HepG2 (cell line): ENCODE measurements at regions not wholly inside any gene's neighbourhood (a gene's known extent, or its start where the extent isn't known, plus 50 kb on each side); places are given as distances from the start of the nearest gene placed in this dataset.

Source experiments
- ATAC-seq: fragments of 200-7000 bp; cut with Tn5 transposase; 3 replicates; pipeline ENCODE4 v1.9.1; 2020; ENCODE audit warnings: mild to moderate bottlenecking, moderate library complexity
- BruUV-seq: library from RNA; stranded (reverse); fragments of 400-500 nt; replicated peaks from 2 replicates; lab custom pipeline; 2021; lab: Mats Ljungman, UMichigan
- CTCF ChIA-PET: fragments of 300-600 bp; formaldehyde crosslinking; extraction: SDS; loops from one replicate; lab custom pipeline; 2021; ENCODE audit warnings: low total read pairs, inconsistent platforms, low intra/inter-chr PET ratio; lab: Yijun Ruan, JAX
- POLR2A ChIA-PET: fragments of 350-600 bp; sonication (Branson Sonifier 250); formaldehyde crosslinking; loops from one replicate; lab custom pipeline; 2020; ENCODE audit warnings: antibody characterized with exemption, inconsistent platforms; lab: Yijun Ruan, JAX
- DNase-seq: peaks from one replicate; pipeline ENCODE4 v3.0.0-alpha.2; 2015; ENCODE audit warnings: low spot score
- FAIRE-seq: peaks from 3 replicates; lab custom pipeline; 2011; peaks lifted over from hg19 to GRCh38; lab: Jason Lieb, UNC
- H2AFZ ChIP-seq: one replicate; pipeline ENCODE4 v1.6.1; 2011; ENCODE audit warnings: low read length, inconsistent platforms
- H3K27ac ChIP-seq: fragments of 300-600 bp; 3 replicates; pipeline ENCODE4 v1.8.0; 2011; ENCODE audit warnings: mixed run types, mild to moderate bottlenecking, mixed read lengths, low read length, inconsistent platforms; ENCODE audit not compliant: insufficient read depth; ENCODE audit errors: extremely low read length
- H3K27me3 ChIP-seq, 2 experiments: fragments of 200-600 bp in 1 of 2; 2 replicates in 1 of 2; 3 replicates in 1 of 2; pipeline versions ENCODE4 v1.6.0 to v1.8.0; 2011; ENCODE audit warnings: low read length in 2 of 2, mild to moderate bottlenecking in 2 of 2, moderate library complexity in 2 of 2, inconsistent platforms in 1 of 2; ENCODE audit not compliant: insufficient read depth in 2 of 2, control insufficient read depth in 1 of 2
- H3K36me3 ChIP-seq, 2 experiments: fragments of 200-600 bp in 1 of 2; replicated peaks in 1 of 2; 2 replicates in 1 of 2; 3 replicates in 1 of 2; pipeline versions ENCODE4 v1.5.1 to v1.8.0; 2011; ENCODE audit warnings: low read length in 2 of 2, inconsistent platforms in 1 of 2; ENCODE audit not compliant: insufficient read depth in 2 of 2, control insufficient read depth in 1 of 2
- H3K4me1 ChIP-seq: 2 replicates; pipeline ENCODE4 v1.5.1; 2012; ENCODE audit warnings: low read length, inconsistent platforms; ENCODE audit not compliant: insufficient read depth
- H3K4me2 ChIP-seq: 2 replicates; pipeline ENCODE4 v1.6.0; 2011; ENCODE audit warnings: low read depth, low read length, inconsistent platforms
- H3K4me3 ChIP-seq, 3 experiments: fragments of 200-600 bp in 1 of 3; sonication (generic), shearing (Covaris generic) in 1 of 3; replicated peaks in 1 of 3; 2 replicates each; pipeline ENCODE4 v1.5.1; 2011 to 2016; ENCODE audit warnings: low read length in 3 of 3, inconsistent platforms in 2 of 3, low read depth in 2 of 3, mild to moderate bottlenecking in 2 of 3, control low read depth in 1 of 3, mixed read lengths in 1 of 3; ENCODE audit not compliant: insufficient read depth in 1 of 3
- H3K79me2 ChIP-seq: one replicate; pipeline ENCODE4 v1.6.1; 2011; ENCODE audit warnings: low read length, inconsistent platforms; ENCODE audit not compliant: insufficient read depth
- H3K9ac ChIP-seq: 2 replicates; pipeline ENCODE4 v1.6.0; 2011; ENCODE audit warnings: mild to moderate bottlenecking, low read depth, low read length, inconsistent platforms; ENCODE audit not compliant: insufficient read depth
- H3K9me3 ChIP-seq: 2 replicates; pipeline ENCODE4 v1.5.1; 2012; ENCODE audit warnings: mild to moderate bottlenecking, low read length
- H4K20me1 ChIP-seq: 2 replicates; pipeline ENCODE4 v1.6.0; 2011; ENCODE audit warnings: inconsistent platforms, mild to moderate bottlenecking, low read length, moderate library complexity; ENCODE audit not compliant: insufficient read depth
- ARNT ChIP-seq: fragments of 450-650 bp; IDR thresholded peaks from 2 replicates; pipeline ENCODE4 v1.6.1; 2017
- ATF7-NPFF ChIP-seq: sonication (generic); formaldehyde crosslinking; IDR thresholded peaks from 2 replicates; pipeline ENCODE4 v1.8.1; 2023; ENCODE audit warnings: mild to moderate bottlenecking, low read depth, missing genetic modification reagents, moderate library complexity
- CEBPB ChIP-seq: IDR thresholded peaks from 2 replicates; pipeline ENCODE4 v1.6.1; 2011; ENCODE audit warnings: low read depth, low read length, improper control_type of control experiment, borderline replicate concordance
- PHF21A ChIP-seq: sonication (generic); formaldehyde crosslinking; IDR thresholded peaks from 2 replicates; pipeline ENCODE4 v1.5.0; 2020; ENCODE audit warnings: mild to moderate bottlenecking, missing genetic modification reagents
- TCF7L2 ChIP-seq: IDR thresholded peaks from 2 replicates; pipeline ENCODE4 v1.6.1; 2011; ENCODE audit warnings: mild to moderate bottlenecking, low read depth, low read length, moderate library complexity
- ZNF83 ChIP-seq: sonication (generic); formaldehyde crosslinking; IDR thresholded peaks from 2 replicates; pipeline ENCODE4 v1.4.0; 2020; ENCODE audit warnings: missing genetic modification reagents, mild to moderate bottlenecking, borderline replicate concordance
- WGBS: methylation state at CpG from one replicate; pipeline ENCODE4 v1.1.6; 2017; ENCODE audit warnings: low lambda C conversion rate; 5-methylcytosine and 5-hydroxymethylcytosine counted together
- in situ Hi-C: cut with HindIII; loops from 2 replicates; pipeline ENCODE4 v1.10.0; 2017; ENCODE audit warnings: low pct_unique_long_range_greater_than_20kb; ENCODE audit not compliant: extremely low pct_ligation_motif_present
- intact Hi-C: fragments of 100-400 bp; cut with micrococcal nuclease; formaldehyde crosslinking; loops from one replicate; pipeline ENCODE4 v1.10.0; 2022; ENCODE audit not compliant: unreplicated experiment
- TF ChIP-seq, protein P1 (sequence below): sonication (generic); formaldehyde crosslinking; IDR thresholded peaks from 2 replicates; pipeline ENCODE4 v1.4.0; 2020; ENCODE audit warnings: missing genetic modification reagents
- TF ChIP-seq, protein P2 (sequence below): sonication (generic); formaldehyde crosslinking; IDR thresholded peaks from 2 replicates; pipeline ENCODE4 v1.4.0; 2020; ENCODE audit warnings: missing genetic modification reagents, borderline replicate concordance
- TF ChIP-seq, protein P3 (sequence below): sonication (generic); formaldehyde crosslinking; IDR thresholded peaks from 2 replicates; pipeline ENCODE4 v1.5.0; 2020; ENCODE audit warnings: mild to moderate bottlenecking, missing genetic modification reagents, borderline replicate concordance

DNA sequence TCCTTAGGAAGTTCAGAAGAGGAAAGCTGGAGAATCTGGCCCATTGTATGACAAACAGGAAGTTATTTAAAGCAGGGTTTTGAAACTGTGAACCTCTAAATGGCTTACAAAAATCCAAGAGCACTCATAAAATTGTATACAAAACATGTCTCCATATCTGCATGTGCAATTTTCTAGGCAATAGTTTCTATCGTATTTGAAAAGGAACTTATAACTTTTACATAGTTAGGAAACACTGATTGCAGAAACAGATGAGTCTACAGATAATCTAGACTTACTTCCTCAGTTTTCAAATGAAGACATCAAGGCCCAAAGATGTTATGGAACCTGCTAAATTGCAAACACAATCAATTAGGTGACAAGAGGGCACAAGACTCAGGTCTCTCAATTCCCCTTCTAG lies 53.3 kb upstream of the ETV6 start (continued):
- TF ChIP-seq, protein P1, sequence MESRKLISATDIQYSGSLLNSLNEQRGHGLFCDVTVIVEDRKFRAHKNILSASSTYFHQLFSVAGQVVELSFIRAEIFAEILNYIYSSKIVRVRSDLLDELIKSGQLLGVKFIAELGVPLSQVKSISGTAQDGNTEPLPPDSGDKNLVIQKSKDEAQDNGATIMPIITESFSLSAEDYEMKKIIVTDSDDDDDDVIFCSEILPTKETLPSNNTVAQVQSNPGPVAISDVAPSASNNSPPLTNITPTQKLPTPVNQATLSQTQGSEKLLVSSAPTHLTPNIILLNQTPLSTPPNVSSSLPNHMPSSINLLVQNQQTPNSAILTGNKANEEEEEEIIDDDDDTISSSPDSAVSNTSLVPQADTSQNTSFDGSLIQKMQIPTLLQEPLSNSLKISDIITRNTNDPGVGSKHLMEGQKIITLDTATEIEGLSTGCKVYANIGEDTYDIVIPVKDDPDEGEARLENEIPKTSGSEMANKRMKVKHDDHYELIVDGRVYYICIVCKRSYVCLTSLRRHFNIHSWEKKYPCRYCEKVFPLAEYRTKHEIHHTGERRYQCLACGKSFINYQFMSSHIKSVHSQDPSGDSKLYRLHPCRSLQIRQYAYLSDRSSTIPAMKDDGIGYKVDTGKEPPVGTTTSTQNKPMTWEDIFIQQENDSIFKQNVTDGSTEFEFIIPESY (CRISPR knock-in tag) = no peak
- TF ChIP-seq, protein P2, sequence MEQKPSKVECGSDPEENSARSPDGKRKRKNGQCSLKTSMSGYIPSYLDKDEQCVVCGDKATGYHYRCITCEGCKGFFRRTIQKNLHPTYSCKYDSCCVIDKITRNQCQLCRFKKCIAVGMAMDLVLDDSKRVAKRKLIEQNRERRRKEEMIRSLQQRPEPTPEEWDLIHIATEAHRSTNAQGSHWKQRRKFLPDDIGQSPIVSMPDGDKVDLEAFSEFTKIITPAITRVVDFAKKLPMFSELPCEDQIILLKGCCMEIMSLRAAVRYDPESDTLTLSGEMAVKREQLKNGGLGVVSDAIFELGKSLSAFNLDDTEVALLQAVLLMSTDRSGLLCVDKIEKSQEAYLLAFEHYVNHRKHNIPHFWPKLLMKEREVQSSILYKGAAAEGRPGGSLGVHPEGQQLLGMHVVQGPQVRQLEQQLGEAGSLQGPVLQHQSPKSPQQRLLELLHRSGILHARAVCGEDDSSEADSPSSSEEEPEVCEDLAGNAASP = no peak
- TF ChIP-seq ARNT (no peak), ZNF83 (CRISPR knock-in tag) (no peak), TCF7L2 (no peak)

DNA sequence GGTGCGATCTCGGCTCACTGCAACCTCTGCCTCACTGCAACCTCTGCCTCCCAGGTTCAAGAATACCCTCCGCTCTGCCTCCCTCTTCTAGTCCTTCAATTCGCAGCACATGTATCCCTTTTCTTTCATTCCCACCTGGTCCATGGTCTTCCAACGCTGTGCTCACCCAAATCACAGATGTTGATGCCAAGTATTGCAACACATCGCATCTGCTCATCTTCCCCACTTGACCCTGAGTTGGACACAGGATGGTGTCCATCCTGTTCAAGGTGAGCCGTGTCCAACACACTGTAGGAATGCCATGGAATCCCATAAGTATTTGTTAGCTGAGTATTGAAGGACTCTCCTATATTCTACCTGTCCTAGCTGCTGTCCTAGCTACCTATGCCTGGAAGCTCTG lies 50.6 kb upstream of the ETV6 start:
- Histone ChIP-seq H3K9ac (no peak overlapping the region), H3K27ac (no peak overlapping the region), H3K9me3 (no peaks in the 10 kb centered on the region), H2AFZ (no peak overlapping the region), H3K4me3 (no peak overlapping the region), H3K27me3 (no peaks in the 10 kb centered on the region; a peak in 1 of 5 replicates), H3K4me2 (no peak overlapping the region), H3K36me3 (no peaks in the 10 kb centered on the region), H4K20me1 (no peaks in the 10 kb centered on the region), H3K4me1 (no peaks in the 10 kb centered on the region), H3K79me2 (no peaks in the 10 kb centered on the region)
- in situ Hi-C loops (no loop called here), intact Hi-C loops (no loop called here)
- WGBS = 64% methylated on average over 7 of the region's 7 CpGs
- POLR2A ChIA-PET = no interaction called here
- no TSS peak for BruUV-seq
- DNase-seq (no peak), ATAC-seq (no peak), FAIRE-seq (no peak)
- TF ChIP-seq CEBPB (peak; percentile 48; the same call in 1 of the 2 replicates), ATF7-NPFF (CRISPR knock-in tag) (no peak), PHF21A (no peak)
- TF ChIP-seq, protein P3, sequence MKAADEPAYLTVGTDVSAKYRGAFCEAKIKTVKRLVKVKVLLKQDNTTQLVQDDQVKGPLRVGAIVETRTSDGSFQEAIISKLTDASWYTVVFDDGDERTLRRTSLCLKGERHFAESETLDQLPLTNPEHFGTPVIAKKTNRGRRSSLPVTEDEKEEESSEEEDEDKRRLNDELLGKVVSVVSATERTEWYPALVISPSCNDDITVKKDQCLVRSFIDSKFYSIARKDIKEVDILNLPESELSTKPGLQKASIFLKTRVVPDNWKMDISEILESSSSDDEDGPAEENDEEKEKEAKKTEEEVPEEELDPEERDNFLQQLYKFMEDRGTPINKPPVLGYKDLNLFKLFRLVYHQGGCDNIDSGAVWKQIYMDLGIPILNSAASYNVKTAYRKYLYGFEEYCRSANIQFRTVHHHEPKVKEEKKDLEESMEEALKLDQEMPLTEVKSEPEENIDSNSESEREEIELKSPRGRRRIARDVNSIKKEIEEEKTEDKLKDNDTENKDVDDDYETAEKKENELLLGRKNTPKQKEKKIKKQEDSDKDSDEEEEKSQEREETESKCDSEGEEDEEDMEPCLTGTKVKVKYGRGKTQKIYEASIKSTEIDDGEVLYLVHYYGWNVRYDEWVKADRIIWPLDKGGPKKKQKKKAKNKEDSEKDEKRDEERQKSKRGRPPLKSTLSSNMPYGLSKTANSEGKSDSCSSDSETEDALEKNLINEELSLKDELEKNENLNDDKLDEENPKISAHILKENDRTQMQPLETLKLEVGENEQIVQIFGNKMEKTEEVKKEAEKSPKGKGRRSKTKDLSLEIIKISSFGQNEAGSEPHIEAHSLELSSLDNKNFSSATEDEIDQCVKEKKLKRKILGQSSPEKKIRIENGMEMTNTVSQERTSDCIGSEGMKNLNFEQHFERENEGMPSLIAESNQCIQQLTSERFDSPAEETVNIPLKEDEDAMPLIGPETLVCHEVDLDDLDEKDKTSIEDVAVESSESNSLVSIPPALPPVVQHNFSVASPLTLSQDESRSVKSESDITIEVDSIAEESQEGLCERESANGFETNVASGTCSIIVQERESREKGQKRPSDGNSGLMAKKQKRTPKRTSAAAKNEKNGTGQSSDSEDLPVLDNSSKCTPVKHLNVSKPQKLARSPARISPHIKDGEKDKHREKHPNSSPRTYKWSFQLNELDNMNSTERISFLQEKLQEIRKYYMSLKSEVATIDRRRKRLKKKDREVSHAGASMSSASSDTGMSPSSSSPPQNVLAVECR (CRISPR knock-in tag) = no peak
- CTCF ChIA-PET = no interaction called here
